ENCODE measurements at regions not wholly inside any gene's neighbourhood (a gene's known extent, or its start where the extent isn't known, plus 50 kb on each side); places are given as distances from the start of the nearest gene placed in this dataset.

DNA sequence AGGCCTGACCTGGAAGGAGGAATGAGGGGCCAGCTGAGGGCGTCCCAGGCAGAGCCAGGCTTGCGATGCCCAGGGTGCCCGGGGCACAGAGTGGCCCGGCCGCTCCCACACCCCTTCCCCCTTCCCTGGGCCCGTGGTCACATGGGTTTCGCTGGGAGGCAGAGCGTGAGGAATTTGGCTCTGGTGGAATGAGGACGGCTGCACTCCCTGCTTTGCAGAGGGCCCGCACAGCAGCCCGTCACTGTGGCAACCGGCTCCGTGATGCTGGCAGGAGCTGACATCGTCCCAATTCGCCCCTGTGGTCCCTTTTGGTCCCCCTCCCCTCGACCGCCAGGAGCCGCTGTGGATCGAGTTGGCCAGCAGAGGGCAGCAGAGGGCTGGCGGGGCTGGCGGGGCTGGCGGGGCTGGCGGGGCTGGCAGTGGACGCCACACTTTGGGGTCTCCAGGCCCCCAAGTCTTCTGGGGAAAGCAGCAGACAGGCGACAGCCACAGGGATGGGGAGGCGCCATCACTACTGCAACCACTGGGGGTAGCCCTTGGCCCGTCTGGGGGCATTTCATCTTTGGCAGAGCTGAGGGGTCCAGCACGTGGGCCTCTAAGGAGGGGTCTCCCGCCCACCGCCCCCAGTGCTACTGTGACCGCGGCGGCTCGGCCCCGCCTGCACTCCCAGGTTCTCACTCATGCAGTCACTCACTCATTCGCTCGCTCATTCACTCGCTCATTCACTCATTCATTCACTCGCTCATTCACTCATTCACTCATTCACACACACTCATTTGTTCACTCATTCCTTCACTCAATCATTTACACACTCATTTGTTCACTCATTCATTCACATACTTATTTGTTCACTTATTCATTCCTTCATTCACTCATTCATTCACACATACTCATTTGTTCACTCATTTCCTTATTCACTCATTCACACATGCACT is 49.7 kb upstream of the BHLHE23 start:
- DNase-seq (ENCODE audit: low read depth) = no peak
